Skin epidermis (tissue), 12 donors: ENCODE measurements at regions not wholly inside any gene's neighbourhood (a gene's known extent, or its start where the extent isn't known, plus 50 kb on each side); places are given as distances from the start of the nearest gene placed in this dataset.
"Not testable (repeated sequence)": the region's sequence is repeated elsewhere in the genome, so short reads cannot be mapped to it uniquely, and the experiment has no call there.

Experiments used
- H3K27ac ChIP-seq, 21 experiments: fragments of 200-600 bp; sonication (generic) in 11 of 21; one replicate each; pipeline ENCODE4 v1.5.0; 2020; ENCODE audit warnings: mild to moderate bottlenecking in 3 of 21, inconsistent platforms in 2 of 21, moderate library complexity in 2 of 21
- H3K4me3 ChIP-seq, 7 experiments: fragments of 200-600 bp; sonication (generic) in 2 of 7; one replicate each; pipeline ENCODE4 v1.5.0; 2020; ENCODE audit warnings: inconsistent platforms in 2 of 7, mild to moderate bottlenecking in 2 of 7, moderate library complexity in 1 of 7

- not testable (repeated sequence) for H3K4me3 ChIP-seq, H3K27ac ChIP-seq
Observed at GRCh38 chr11:134496058-134496457, 84.0 kb upstream of the B3GAT1 start.

GRCh38 chr11:134494395-134494794, 82.4 kb upstream of the B3GAT1 start:
- not testable (repeated sequence) for H3K27ac ChIP-seq, H3K4me3 ChIP-seq

GRCh38 chr11:134492411-134492810, 80.4 kb upstream of the B3GAT1 start:
- H3K27ac ChIP-seq = not testable (repeated sequence)

GRCh38 chr11:134489728-134490127, 77.7 kb upstream of the B3GAT1 start:
- no peak overlapping the region for H3K4me3 ChIP-seq
- H3K27ac ChIP-seq = no peak overlapping the region

More at GRCh38 chr11:134492411-134492810, 80.4 kb upstream of the B3GAT1 start:
- not testable (repeated sequence) for H3K4me3 ChIP-seq

- no peak overlapping the region for H3K27ac ChIP-seq
- H3K4me3 ChIP-seq = no peak overlapping the region
Observed at GRCh38 chr11:134488913-134489312, 76.9 kb upstream of the B3GAT1 start.

- H3K4me3 ChIP-seq = no peak overlapping the region
- no peak overlapping the region for H3K27ac ChIP-seq
Observed at GRCh38 chr11:134488512-134488911, 76.5 kb upstream of the B3GAT1 start.

- Histone ChIP-seq H3K27ac (no peak overlapping the region), H3K4me3 (no peak overlapping the region)
Observed at GRCh38 chr11:134487696-134488095, 75.7 kb upstream of the B3GAT1 start.

- H3K4me3 ChIP-seq = no peak overlapping the region
- no peak overlapping the region for H3K27ac ChIP-seq
Observed at GRCh38 chr11:134486704-134487103, 74.7 kb upstream of the B3GAT1 start.

GRCh38 chr11:134486106-134486505, 74.1 kb upstream of the B3GAT1 start:
- no peak overlapping the region for H3K4me3 ChIP-seq
- no peak overlapping the region for H3K27ac ChIP-seq

- H3K27ac ChIP-seq = no peak overlapping the region
- no peak overlapping the region for H3K4me3 ChIP-seq
Observed at GRCh38 chr11:134485316-134485715, 73.3 kb upstream of the B3GAT1 start.

- no peak overlapping the region for H3K27ac ChIP-seq
- no peak overlapping the region for H3K4me3 ChIP-seq
Observed at GRCh38 chr11:134483857-134484256, 71.8 kb upstream of the B3GAT1 start.

GRCh38 chr11:134483291-134483690, 71.2 kb upstream of the B3GAT1 start:
- no peak overlapping the region for H3K27ac ChIP-seq
- no peak overlapping the region for H3K4me3 ChIP-seq

GRCh38 chr11:134482865-134483264, 70.8 kb upstream of the B3GAT1 start:
- Histone ChIP-seq H3K4me3 (no peak overlapping the region), H3K27ac (no peak overlapping the region)

- Histone ChIP-seq H3K4me3 (no peak overlapping the region), H3K27ac (no peak overlapping the region)
Observed at GRCh38 chr11:134481933-134482527, 70.0 kb upstream of the B3GAT1 start.

GRCh38 chr11:134481135-134481534, 69.1 kb upstream of the B3GAT1 start:
- H3K27ac ChIP-seq = no peak overlapping the region

GRCh38 chr11:134480136-134480712, 68.2 kb upstream of the B3GAT1 start:
- no peak overlapping the region for H3K4me3 ChIP-seq
- no peak overlapping the region for H3K27ac ChIP-seq

More at GRCh38 chr11:134481135-134481534, 69.1 kb upstream of the B3GAT1 start:
- H3K4me3 ChIP-seq = no peak overlapping the region

GRCh38 chr11:134479206-134480135, 67.4 kb upstream of the B3GAT1 start:
- Histone ChIP-seq H3K27ac (no peak overlapping the region), H3K4me3 (no peak overlapping the region)

- H3K4me3 ChIP-seq = no peak overlapping the region
- H3K27ac ChIP-seq = no peak overlapping the region
Observed at GRCh38 chr11:134478611-134479010, 66.6 kb upstream of the B3GAT1 start.

- H3K27ac ChIP-seq = no peak overlapping the region
- no peak overlapping the region for H3K4me3 ChIP-seq
Observed at GRCh38 chr11:134478176-134478575, 66.1 kb upstream of the B3GAT1 start.

- H3K4me3 ChIP-seq = no peak overlapping the region
- H3K27ac ChIP-seq = no peak overlapping the region
Observed at GRCh38 chr11:134477486-134477885, 65.4 kb upstream of the B3GAT1 start.
